ENCODE measurements at regions not wholly inside any gene's neighbourhood (a gene's known extent, or its start where the extent isn't known, plus 50 kb on each side); places are given as distances from the start of the nearest gene placed in this dataset.

GRCh38 chr14:27002179-27002578 lies 404.3 kb upstream of the NOVA1 start:
- TF ChIP-seq CEBPB (IDR thresholded peaks at IDR 0.05) (no peak), TCF12 (IDR thresholded peaks at IDR 0.05; ENCODE audit: low read depth) (no peak), MAX (IDR thresholded peaks at IDR 0.05) (no peak), ZBTB7A (IDR thresholded peaks at IDR 0.05; ENCODE audit: low read depth) (no peak), TAF1 (IDR thresholded peaks at IDR 0.05; ENCODE audit: low read depth) (no peak), YY1 (IDR thresholded peaks at IDR 0.05; ENCODE audit: low read depth) (no peak), EP300 (IDR thresholded peaks at IDR 0.05; ENCODE audit: borderline replicate concordance) (no peak), RAD21 (IDR thresholded peaks at IDR 0.05; ENCODE audit: low read depth) (no peak), TEAD4 (IDR thresholded peaks at IDR 0.05) (no peak), FOXM1 (IDR thresholded peaks at IDR 0.05; ENCODE audit: borderline replicate concordance, low read depth) (no peak), CREB1 (IDR thresholded peaks at IDR 0.05; ENCODE audit: low read depth) (no peak), USF1 (IDR thresholded peaks at IDR 0.05) (no peak), EGR1 (IDR thresholded peaks at IDR 0.05) (no peak), NFIC (IDR thresholded peaks at IDR 0.05) (no peak)
- TF ChIP-seq, protein P1, sequence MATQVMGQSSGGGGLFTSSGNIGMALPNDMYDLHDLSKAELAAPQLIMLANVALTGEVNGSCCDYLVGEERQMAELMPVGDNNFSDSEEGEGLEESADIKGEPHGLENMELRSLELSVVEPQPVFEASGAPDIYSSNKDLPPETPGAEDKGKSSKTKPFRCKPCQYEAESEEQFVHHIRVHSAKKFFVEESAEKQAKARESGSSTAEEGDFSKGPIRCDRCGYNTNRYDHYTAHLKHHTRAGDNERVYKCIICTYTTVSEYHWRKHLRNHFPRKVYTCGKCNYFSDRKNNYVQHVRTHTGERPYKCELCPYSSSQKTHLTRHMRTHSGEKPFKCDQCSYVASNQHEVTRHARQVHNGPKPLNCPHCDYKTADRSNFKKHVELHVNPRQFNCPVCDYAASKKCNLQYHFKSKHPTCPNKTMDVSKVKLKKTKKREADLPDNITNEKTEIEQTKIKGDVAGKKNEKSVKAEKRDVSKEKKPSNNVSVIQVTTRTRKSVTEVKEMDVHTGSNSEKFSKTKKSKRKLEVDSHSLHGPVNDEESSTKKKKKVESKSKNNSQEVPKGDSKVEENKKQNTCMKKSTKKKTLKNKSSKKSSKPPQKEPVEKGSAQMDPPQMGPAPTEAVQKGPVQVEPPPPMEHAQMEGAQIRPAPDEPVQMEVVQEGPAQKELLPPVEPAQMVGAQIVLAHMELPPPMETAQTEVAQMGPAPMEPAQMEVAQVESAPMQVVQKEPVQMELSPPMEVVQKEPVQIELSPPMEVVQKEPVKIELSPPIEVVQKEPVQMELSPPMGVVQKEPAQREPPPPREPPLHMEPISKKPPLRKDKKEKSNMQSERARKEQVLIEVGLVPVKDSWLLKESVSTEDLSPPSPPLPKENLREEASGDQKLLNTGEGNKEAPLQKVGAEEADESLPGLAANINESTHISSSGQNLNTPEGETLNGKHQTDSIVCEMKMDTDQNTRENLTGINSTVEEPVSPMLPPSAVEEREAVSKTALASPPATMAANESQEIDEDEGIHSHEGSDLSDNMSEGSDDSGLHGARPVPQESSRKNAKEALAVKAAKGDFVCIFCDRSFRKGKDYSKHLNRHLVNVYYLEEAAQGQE (IDR thresholded peaks at IDR 0.05; ENCODE audit: low read depth) = no peak

- no peak for TF ChIP-seq NFIC (IDR thresholded peaks at IDR 0.05)
- TF ChIP-seq TAF1 (IDR thresholded peaks at IDR 0.05; ENCODE audit: low read depth) = no peak
- TF ChIP-seq EGR1 (IDR thresholded peaks at IDR 0.05) = no peak
- TF ChIP-seq TCF12 (IDR thresholded peaks at IDR 0.05; ENCODE audit: low read depth) = no peak
- TF ChIP-seq USF1 (IDR thresholded peaks at IDR 0.05) = no peak
Observed at GRCh38 chr14:27006570-27006969, 408.7 kb upstream of the NOVA1 start.

DNA sequence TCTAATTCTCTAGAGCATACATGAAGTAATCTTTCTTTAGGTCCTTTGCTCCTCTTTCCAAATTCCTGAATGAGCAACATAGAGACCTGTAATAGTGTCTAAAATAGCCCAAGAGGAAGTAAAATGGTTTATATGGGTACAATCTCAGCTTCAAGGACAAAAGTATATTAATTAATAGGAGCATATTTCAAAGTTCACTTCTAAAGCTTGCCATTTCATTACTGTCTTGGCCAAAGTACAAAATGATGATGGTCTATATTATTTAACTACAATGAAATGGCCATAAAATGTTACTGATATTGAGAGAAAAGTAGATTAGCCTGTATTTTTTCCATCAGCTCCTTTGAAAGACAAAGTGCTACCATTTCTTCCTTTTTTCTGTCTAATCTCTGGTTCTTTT lies 410.4 kb upstream of the NOVA1 start:
- TF ChIP-seq ZBTB7A (IDR thresholded peaks at IDR 0.05; ENCODE audit: low read depth) = no peak
- no peak for TF ChIP-seq RAD21 (IDR thresholded peaks at IDR 0.05; ENCODE audit: low read depth)
- no peak for TF ChIP-seq YY1 (IDR thresholded peaks at IDR 0.05; ENCODE audit: low read depth)
- TF ChIP-seq TAF1 (IDR thresholded peaks at IDR 0.05; ENCODE audit: low read depth) = no peak
- no peak for TF ChIP-seq EGR1 (IDR thresholded peaks at IDR 0.05)
- no peak for TF ChIP-seq MAX (IDR thresholded peaks at IDR 0.05)
- no peak for TF ChIP-seq USF1 (IDR thresholded peaks at IDR 0.05)
- no peak for TF ChIP-seq NFIC (IDR thresholded peaks at IDR 0.05)
- TF ChIP-seq TCF12 (IDR thresholded peaks at IDR 0.05; ENCODE audit: low read depth) = no peak
- TF ChIP-seq, protein P1 (IDR thresholded peaks at IDR 0.05; ENCODE audit: low read depth) = no peak
- no peak for TF ChIP-seq EP300 (IDR thresholded peaks at IDR 0.05; ENCODE audit: borderline replicate concordance)
- TF ChIP-seq FOXM1 (IDR thresholded peaks at IDR 0.05; ENCODE audit: borderline replicate concordance, low read depth) = no peak
- TF ChIP-seq TEAD4 (IDR thresholded peaks at IDR 0.05) = no peak
- no peak for TF ChIP-seq CREB1 (IDR thresholded peaks at IDR 0.05; ENCODE audit: low read depth)
- TF ChIP-seq CEBPB (IDR thresholded peaks at IDR 0.05) = no peak

DNA sequence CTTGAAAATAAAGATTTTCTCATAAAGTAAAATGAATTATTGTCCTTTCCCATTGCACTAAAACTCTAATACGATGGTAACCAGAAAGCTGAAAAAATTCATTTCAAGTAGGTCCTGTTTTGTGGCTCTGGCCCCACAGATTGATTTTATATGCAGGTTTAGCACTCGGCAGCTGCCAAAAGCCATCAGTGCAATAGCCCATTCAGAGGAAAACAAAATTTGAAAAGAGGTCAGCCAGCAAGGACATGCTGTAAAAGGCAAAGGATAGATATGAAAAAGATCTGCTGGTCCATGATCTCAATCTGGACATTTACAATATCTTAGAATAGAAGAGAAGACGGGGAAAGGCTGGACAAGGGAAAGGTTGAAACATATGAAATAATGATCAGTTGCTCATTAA lies 414.8 kb upstream of the NOVA1 start:
- TF ChIP-seq CREB1 (IDR thresholded peaks at IDR 0.05; ENCODE audit: low read depth) (no peak), FOXM1 (IDR thresholded peaks at IDR 0.05; ENCODE audit: borderline replicate concordance, low read depth) (no peak), YY1 (IDR thresholded peaks at IDR 0.05; ENCODE audit: low read depth) (no peak), RAD21 (IDR thresholded peaks at IDR 0.05; ENCODE audit: low read depth) (no peak), TAF1 (IDR thresholded peaks at IDR 0.05; ENCODE audit: low read depth) (no peak), USF1 (IDR thresholded peaks at IDR 0.05) (no peak), EP300 (IDR thresholded peaks at IDR 0.05; ENCODE audit: borderline replicate concordance) (no peak), EGR1 (IDR thresholded peaks at IDR 0.05) (no peak), CEBPB (IDR thresholded peaks at IDR 0.05) (no peak), TEAD4 (IDR thresholded peaks at IDR 0.05) (no peak), ZBTB7A (IDR thresholded peaks at IDR 0.05; ENCODE audit: low read depth) (no peak)
- TF ChIP-seq, protein P1 (IDR thresholded peaks at IDR 0.05; ENCODE audit: low read depth) = no peak
